DMS 273 (cell line): ENCODE measurements at regions not wholly inside any gene's neighbourhood (a gene's known extent, or its start where the extent isn't known, plus 50 kb on each side); places are given as distances from the start of the nearest gene placed in this dataset.
"Not testable (repeated sequence)": the region's sequence is repeated elsewhere in the genome, so short reads cannot be mapped to it uniquely, and the experiment has no call there.

Source experiments
- DNase-seq: peaks from one replicate; lab custom pipeline; 2025; ENCODE audit not compliant: unreplicated experiment; lab: John Stamatoyannopoulos, UW

DNA sequence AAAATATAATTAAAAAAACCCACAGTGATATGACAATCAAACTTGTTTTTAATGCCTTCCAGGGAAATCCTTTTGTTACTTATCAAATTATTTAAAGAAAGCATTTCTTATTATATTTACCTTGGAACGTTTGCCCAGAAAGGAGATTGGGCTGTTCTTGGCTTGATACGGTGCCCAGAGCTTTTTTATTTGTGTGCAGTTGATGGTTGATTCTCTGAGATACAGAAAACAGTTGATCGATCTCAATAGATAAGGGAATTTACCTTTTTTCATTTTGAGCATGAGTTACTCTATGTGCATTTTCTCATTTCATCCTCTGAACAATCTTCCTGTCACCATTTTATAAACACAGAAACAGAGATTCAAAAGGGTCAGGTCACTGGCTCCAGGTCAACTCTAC is 72.5 kb upstream of the NEDD9 start:
- no peak for DNase-seq

DNA sequence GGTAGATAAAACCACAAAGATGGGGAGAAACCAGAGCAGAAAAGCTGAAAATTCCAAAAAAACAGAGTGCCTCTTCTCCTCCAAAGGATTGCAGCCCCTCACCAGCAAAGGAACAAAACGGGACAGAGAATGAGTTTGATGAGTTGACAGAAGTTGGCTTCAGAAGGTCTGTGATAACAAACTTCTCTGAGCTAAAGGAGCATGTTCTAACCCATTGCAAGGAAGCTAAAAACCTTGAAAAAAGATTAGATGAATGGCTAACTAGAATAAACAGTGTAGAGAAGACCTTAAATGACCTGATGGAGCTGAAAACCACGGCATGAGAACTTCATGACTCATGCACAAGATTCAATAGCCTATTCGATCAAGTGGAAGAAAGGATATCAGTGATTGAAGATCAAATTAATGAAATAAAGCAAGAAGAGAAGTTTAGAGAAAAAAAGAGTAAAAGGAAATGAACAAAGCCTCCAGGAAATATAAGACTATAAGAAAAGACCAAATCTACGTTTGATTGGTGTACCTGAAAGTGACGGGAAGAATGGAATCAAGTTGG is 67.5 kb upstream of the NEDD9 start:
- not testable (repeated sequence) for DNase-seq

DNA sequence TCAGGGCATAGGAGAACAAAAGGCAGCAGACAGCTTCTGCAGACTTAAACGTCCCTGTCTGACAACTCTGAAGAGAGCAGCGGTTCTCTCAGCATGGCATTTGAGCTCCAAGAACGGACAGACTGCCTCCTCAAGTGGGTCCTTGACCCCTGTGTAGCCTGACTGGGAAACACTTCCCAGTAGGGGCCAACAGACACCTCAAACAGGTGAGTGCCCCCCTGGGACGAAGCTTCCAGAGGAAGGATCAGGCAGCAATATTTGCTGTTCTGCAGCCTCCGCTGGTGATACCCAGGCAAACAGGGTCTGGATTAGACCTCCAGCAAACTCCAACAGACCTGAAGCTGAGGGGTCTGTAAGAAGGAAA is 66.9 kb upstream of the NEDD9 start:
- not testable (repeated sequence) for DNase-seq

DNA sequence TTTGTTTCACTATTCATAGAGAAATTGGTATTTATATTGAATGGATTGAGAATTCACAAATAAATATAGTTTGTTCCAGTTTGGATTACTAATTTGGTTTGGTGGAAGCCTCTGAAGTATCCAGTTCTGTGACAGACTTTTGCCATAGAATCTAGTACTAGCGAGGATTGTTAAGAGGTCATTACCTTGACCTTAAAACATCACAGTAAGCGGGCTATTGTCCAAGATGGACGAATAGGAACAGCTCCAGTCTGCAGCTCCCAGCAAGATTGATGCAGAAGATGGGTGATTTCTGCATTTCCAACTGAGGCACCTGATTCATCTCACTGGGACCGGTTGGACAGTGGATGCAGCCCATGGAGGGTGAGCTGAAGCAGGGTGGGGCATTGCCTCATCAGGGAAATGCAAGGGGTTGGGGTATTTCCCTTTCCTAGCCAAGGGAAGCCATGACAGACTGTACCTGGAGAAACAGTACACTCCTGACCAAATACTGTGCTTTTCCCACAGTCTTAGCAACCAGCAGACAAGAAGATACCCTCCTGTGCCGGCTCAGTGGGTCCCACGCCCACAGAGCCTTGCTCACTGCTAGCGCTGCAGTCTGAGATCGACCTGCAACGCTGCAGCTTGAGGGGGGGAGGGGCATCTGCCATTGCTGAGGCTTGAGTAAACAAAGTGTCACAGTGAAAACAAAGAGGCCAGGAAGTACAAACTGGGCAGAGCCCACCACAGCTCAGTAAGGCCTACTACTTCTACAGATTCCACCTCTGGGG is 66.4 kb upstream of the NEDD9 start:
- DNase-seq: no peak

DNA sequence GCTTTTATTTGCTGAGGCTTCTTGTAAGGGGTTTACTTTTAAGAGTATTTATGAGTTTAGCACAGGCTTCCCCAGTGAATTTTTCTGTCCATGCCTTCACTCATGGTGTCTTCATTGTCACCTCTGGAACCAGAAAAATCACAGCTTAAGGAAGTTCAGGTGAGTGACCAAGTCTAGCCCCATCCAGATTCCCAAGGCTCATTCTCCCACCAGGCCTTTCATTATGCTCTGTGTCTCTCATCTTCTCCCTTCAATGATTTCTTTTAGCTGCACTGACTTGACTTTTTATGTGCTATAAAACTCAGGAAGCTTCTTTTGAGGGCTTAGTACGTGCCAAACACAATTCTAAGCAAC is 64.9 kb upstream of the NEDD9 start:
- no peak for DNase-seq

DNA sequence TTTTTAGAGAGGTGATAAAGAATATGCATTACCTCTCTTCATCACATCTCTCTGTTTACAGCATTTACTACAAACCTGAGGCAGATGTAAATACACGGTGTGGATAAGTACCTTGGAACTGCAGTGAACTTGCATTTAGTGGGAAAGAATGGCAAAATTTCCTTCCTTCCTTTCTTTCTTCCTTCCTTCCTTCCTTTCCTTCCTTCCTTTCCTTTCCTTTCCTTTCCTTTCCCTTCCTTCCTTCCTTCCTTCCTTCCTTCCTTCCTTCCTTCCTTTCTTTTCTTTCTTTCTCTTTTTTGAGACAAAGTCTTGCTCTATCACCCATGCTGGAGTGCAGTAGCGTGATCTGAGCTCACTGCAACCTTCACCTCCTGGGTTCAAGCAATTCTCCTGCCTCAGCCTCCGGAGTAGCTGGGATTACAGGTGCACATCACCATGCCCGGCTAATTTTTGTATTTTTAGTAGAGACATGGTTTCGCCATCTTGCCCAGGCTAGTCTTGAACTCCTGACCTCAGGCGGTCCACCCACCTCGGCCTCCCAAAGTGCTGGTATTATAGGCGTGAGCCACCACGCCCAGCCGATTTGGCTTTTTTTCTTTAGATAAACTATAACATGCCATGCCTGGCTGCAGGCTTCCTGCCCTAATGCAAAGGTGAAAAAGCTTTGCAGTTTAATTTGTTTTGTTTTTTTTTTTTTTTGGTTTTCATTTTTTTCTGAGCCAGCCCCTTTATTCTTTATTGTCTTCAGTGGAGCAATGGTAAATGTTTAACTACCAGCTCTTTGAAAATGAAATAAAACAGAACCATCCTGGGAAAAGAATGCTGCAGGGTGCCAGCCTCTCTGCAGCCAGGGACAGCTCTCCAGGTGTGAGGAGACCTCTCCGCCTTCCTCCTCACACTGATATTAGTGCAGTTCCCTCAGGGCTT is 64.2 kb upstream of the NEDD9 start:
- DNase-seq: no peak

DNA sequence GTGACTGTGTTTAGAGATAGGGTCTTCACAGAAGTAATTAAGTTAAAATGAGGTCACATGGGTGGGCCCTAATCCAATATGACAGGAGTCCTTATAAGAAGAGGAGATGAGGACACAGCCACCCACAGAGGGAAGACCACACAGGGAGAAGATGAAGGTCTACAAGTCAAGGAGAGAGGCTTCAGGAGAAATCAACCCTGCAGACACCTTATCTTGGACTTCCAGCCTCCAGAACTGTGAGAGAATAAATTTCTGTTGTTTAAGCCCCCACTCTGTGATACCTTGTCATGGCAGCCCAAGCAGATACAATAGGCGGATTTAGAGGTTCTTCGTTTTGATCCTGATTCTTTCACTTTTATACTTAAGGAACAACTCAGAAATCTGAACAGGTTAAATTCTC is 63.5 kb upstream of the NEDD9 start:
- no peak for DNase-seq

DNA sequence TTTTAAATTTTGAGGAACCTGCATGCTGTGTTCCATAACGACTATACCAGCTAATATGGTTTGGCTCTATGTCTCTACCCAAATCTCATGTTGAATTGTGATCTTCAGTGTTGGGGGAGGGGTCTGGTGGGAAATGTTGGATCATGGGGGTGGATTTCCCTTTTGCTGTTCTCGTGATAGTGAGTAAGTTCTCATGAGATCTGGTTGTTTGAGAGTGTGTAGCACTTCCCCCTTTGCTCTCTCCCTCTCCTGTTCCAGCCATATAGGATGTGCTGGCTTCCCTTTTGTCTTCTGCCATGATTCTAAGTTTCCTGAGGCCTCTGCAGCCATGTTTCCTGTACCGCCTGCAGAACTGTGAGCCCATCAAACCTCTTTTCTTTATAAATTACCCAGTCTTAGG is 61.8 kb upstream of the NEDD9 start:
- DNase-seq: no peak

DNA sequence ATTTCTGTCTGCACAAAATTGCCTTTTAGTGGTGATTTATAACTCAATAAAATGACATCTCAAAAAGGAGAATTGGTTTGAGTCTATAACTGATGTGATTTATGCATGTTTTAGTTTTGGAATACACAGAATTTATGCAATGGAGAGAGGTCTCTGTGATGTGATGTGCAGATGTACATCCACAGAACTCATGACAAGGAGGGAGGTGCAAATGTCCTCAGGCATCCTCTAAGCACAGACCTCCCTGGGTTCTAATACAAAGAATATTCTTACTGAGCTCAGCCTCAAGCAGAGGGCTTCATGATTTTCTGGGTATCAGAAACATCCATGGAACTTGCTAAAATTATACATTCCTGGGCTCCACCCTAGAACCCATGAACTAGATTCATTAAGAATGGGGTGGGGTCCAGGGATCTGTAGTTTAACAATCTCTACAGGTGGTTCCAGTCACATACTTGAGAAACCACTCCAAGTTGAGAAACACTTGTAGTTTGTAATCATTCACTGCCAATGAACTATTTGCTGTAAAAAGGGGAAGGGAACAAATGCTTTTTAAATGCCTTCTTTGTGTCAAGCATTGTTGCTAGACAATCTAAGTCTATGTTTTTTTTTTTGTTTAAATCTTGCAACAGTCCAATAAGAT is 60.2 kb upstream of the NEDD9 start:
- no peak for DNase-seq

DNA sequence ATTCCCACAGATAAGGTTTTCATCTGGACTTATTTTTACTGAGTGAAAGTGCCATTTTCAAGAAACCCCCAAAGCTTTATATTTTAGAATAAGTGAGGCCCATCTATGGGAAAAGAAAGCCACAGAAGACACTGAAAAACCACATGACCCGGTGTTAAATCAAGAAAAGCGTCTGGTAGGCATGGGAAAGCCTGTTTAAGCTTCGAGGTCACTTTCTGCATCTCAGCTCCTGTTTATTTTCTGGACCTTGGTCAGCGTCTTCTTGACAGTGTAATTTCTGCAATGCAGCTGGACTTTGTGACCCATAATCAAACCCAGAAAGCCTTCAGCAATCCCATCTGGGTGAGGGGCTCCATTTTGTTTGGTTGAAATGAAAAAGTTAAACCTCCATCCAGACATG is 59.6 kb upstream of the NEDD9 start:
- DNase-seq: no peak

DNA sequence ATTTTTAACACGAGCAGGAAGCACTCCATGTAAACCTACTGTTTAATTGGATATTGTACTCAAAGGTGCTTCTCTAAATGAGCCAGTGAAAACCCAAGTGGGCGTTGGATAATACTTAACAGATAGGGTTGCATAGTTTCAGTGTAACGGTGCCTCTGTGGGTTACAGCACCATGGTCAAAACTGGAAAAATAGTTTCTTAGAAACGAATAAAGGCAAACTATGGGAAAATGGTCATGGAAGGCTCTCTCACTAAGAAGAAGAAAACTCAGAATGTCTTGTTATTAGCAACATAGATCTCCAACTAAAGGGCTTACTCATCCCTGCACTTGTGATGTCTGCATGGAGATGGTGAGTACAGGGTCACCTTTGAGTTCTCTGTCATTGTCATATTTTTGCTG is 59.1 kb upstream of the NEDD9 start:
- no peak for DNase-seq

DNA sequence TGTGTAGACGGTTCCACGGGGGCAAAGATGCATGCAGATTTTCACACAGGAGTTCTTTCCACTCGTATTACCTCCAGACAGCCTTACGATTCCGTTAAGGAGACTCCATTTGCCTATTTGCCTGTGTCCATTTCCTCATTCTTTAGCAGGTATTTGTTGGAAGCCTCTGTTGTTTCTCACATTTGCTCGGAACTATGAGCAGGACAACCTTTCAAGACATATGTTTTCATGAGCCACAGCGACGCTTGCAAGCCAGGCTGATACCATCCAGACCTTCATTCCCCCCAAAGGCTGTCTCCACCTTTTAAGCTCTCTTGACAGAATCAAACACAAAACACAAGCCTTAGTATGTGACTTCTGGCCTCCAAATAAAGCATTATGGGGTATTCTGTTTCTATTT is 57.6 kb upstream of the NEDD9 start:
- no peak for DNase-seq

DNA sequence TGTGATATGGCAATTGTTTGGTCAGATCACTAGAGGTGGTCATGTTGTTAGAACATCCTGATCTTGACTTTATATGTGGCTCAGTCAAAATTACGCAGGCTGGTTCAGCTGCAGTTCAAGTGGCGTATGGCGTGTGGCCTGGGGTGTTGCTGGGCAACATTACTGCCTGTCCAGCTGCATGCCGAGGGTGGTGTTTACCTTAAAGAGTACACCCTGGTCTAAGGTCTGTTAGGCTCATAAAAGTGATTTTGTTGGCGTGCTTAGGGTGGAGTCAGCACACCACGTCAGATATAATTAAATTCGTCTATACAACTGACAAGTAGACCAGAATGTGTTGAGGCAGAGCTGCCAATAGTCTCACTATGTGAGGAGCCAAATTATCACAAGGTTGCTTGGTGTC is 55.6 kb upstream of the NEDD9 start:
- no peak for DNase-seq

DNA sequence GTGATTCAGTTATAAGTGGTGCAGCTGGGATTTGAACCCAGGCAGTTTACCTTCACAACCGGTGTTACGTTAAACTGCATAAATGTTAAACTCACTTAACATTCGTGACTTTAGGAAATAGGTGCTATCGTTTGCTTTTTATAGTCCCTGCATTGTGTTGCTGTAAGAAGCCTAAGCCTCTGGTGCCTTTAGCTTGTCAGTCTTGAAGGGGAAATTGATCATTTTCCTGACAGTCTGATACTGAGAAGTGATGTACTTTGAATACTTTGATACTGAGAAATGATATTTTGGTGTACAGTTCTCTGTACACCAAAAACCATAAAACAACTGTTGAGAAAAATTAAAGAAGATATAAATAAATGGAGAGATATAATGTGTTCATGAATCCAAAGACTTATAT is 52.5 kb upstream of the NEDD9 start:
- DNase-seq: no peak

DNA sequence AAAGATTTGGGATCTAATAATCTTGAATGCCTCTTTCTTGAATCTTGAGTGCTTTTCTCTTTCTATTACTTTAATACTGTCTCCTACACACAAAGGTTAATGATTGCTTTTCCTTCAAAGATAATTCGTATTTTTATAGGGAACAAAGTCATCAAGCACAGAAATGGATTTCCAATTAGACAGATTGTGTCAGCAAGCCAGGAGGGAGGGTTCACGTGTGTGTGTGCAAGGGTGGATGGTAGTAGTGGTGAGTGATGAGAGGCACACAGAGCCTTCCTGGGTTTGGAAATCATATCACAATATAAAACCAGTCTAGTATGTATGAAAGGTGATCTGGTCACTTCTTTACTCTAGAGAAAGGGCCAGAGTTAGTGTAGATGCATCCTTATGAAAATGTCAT is 51.2 kb upstream of the NEDD9 start:
- DNase-seq: no peak

DNA sequence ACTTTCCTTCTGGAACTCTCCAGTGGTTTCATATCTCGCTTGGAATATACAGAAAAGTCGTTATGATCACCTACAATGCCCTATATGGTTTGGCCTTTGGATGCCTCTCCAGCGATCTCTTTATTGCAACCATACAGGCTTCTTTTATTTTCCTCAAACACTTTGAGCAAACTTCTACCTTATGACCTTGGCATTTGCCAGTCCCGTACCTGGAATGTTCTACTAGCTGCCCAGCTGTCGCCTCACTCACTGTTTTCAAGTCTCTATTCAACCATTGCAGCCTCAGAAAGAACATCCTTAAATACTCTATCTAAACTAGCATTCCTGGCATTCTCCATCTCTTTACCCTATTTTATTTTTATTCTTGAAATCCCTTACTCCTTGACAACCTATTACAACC is 50.4 kb upstream of the NEDD9 start:
- DNase-seq: no peak
